Suprapubic skin (tissue), 4 donors: ENCODE measurements at regions not wholly inside any gene's neighbourhood (a gene's known extent, or its start where the extent isn't known, plus 50 kb on each side); places are given as distances from the start of the nearest gene placed in this dataset.

ENCODE experiments used
- DNase-seq, 2 donors: peaks; one replicate each; pipeline ENCODE4 v3.0.0-alpha.2; 2019; ENCODE audit warnings: low spot score in 2 of 2
- H3K27ac ChIP-seq: fragments of 200-600 bp; sonication (generic); one replicate; pipeline ENCODE4 v1.5.1; 2019
- H3K27me3 ChIP-seq: fragments of 200-600 bp; sonication (generic); one replicate; pipeline ENCODE4 v1.5.1; 2019
- H3K36me3 ChIP-seq: fragments of 200-600 bp; sonication (generic); one replicate; pipeline ENCODE4 v1.5.1; 2019
- H3K4me1 ChIP-seq: fragments of 200-600 bp; sonication (generic); one replicate; pipeline ENCODE4 v1.5.1; 2019
- H3K4me3 ChIP-seq: fragments of 200-600 bp; sonication (generic); one replicate; pipeline ENCODE4 v1.5.1; 2019; ENCODE audit warnings: mild to moderate bottlenecking
- H3K9me3 ChIP-seq: fragments of 200-600 bp; sonication (generic); one replicate; pipeline ENCODE4 v1.5.1; 2019
- EP300 ChIP-seq: sonication (generic); formaldehyde crosslinking; IDR thresholded peaks from one replicate; pipeline ENCODE4 v1.6.1; 2017; ENCODE audit warnings: antibody characterized with exemption
- POLR2A ChIP-seq, 2 donors: fragments of 450-650 bp; IDR thresholded peaks; one replicate each; pipeline ENCODE4 v1.6.1; 2017; ENCODE audit warnings: antibody characterized with exemption in 2 of 2, mild to moderate bottlenecking in 2 of 2, moderate library complexity in 2 of 2
- POLR2AphosphoS5 ChIP-seq, 3 donors: sonication (generic); formaldehyde crosslinking; IDR thresholded peaks; one replicate each; pipeline ENCODE4 v1.6.1; 2017; ENCODE audit warnings: antibody characterized with exemption in 3 of 3
- WGBS: methylation state at CpG from one replicate; pipeline ENCODE4 v1.1.5; 2018; 5-methylcytosine and 5-hydroxymethylcytosine counted together
- TF ChIP-seq, protein P1 (sequence below), 2 donors: fragments of 200-600 bp in 1 of 2; fragments of 450-650 bp in 1 of 2; sonication (generic) in 1 of 2; IDR thresholded peaks; one replicate each; pipeline ENCODE4 v1.5.1; 2016 to 2019; ENCODE audit warnings: antibody characterized with exemption in 2 of 2, mild to moderate bottlenecking in 1 of 2, moderate library complexity in 1 of 2

DNA sequence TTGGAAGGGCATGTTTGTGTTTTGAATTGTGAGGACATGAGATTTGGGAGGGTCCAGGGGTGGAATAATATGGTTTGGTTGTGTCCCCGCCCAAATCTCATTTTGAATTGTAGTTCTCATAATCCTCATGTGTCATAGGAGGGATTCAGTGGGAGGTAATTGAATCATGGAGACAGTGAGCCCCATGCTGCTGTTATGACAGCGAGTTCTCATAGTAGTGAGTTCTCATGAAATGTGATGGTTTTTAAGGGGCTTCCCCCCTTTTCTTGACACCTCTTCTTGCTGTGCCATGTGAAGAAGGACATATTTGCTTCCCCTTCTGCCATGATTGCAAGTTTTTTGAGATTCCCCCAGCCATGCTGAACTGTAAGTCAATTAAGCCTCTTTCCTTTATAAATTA is 260.0 kb downstream of the DUSP6 start:
- H3K9me3 ChIP-seq, result no peaks in the 10 kb centered on the region
- 97% methylated on average over 2 of the region's 2 CpGs for WGBS

DNA sequence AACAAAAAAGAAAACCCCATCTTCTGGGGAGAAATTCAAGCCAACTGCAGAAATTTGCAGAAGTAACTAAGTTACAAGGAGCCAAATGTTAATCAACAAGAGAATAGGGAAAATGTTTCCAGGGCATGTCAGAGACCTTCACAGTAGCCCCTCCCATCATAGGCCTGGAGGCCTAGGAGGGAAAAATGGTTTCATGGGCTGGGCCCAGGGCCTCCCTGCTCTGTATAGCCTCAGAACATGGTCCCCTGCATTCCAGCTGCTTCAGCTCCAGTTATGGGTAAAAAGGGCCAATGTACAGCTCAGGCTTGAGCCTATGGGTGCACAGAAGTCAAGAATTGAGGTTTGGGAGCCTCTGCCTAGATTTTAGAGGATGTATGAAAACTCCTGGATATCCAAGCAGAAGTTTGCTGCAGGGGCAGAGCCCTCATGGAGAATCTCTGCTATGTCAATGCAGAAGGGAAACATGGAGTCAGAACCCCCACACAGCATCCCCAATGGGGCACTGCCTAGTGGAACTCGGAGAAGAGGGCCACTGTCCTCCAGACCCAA is 260.9 kb downstream of the DUSP6 start:
- H3K27ac ChIP-seq, result no peak overlapping the region
- no peaks in the 10 kb centered on the region for H3K27me3 ChIP-seq
- no peak for DNase-seq
- H3K4me3 ChIP-seq, result no peak overlapping the region
- H3K4me1 ChIP-seq, result no peaks in the 10 kb centered on the region
- no peaks in the 10 kb centered on the region for H3K9me3 ChIP-seq
- H3K36me3 ChIP-seq, result no peaks in the 10 kb centered on the region
- no peak for TF ChIP-seq POLR2A (IDR thresholded peaks at IDR 0.05)
- no peak for TF ChIP-seq EP300
- TF ChIP-seq, protein P1, sequence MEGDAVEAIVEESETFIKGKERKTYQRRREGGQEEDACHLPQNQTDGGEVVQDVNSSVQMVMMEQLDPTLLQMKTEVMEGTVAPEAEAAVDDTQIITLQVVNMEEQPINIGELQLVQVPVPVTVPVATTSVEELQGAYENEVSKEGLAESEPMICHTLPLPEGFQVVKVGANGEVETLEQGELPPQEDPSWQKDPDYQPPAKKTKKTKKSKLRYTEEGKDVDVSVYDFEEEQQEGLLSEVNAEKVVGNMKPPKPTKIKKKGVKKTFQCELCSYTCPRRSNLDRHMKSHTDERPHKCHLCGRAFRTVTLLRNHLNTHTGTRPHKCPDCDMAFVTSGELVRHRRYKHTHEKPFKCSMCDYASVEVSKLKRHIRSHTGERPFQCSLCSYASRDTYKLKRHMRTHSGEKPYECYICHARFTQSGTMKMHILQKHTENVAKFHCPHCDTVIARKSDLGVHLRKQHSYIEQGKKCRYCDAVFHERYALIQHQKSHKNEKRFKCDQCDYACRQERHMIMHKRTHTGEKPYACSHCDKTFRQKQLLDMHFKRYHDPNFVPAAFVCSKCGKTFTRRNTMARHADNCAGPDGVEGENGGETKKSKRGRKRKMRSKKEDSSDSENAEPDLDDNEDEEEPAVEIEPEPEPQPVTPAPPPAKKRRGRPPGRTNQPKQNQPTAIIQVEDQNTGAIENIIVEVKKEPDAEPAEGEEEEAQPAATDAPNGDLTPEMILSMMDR (IDR thresholded peaks at IDR 0.05), result no peak
- no peak for TF ChIP-seq POLR2AphosphoS5 (IDR thresholded peaks at IDR 0.05)
- 83% methylated on average over 1 of the region's 1 CpG for WGBS

More for the DNA sequence above, 260.0 kb downstream of the DUSP6 start:
- Histone ChIP-seq H3K27me3 (no peaks in the 10 kb centered on the region), H3K4me1 (no peaks in the 10 kb centered on the region), H3K4me3 (no peak overlapping the region), H3K36me3 (no peaks in the 10 kb centered on the region), H3K27ac (no peak overlapping the region)
- DNase-seq, result no peak
- TF ChIP-seq EP300 (no peak), POLR2AphosphoS5 (IDR thresholded peaks at IDR 0.05) (no peak), POLR2A (IDR thresholded peaks at IDR 0.05) (no peak)
- TF ChIP-seq, protein P1 (IDR thresholded peaks at IDR 0.05), result no peak

DNA sequence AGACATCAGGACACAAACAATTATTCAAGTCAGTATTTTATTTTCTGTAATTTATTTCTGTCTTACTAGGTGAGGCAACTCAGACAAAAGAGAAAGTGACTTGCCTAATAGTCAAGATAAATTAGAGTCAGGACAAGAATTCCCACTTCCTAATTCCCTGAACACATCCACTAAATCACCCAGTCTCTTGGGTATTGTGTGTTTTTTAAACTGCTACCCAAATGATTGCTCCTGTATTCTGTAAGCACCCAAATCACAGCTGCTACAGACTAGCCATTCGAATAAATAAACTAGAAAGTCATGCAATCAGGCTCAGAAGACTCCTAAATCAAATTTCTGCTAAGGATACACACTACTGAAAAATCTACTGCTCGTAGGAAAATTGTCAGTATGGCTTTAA is 263.0 kb downstream of the DUSP6 start:
- Histone ChIP-seq H3K36me3 (no peaks in the 10 kb centered on the region), H3K9me3 (no peaks in the 10 kb centered on the region), H3K4me3 (no peak overlapping the region), H3K27ac (no peak overlapping the region), H3K27me3 (no peaks in the 10 kb centered on the region), H3K4me1 (no peaks in the 10 kb centered on the region)
- DNase-seq, result no peak
- TF ChIP-seq EP300 (no peak), POLR2A (IDR thresholded peaks at IDR 0.05) (no peak), POLR2AphosphoS5 (IDR thresholded peaks at IDR 0.05) (no peak)
- TF ChIP-seq, protein P1 (IDR thresholded peaks at IDR 0.05), result no peak
- WGBS, result 72% methylated on average over 2 of the region's 2 CpGs

DNA sequence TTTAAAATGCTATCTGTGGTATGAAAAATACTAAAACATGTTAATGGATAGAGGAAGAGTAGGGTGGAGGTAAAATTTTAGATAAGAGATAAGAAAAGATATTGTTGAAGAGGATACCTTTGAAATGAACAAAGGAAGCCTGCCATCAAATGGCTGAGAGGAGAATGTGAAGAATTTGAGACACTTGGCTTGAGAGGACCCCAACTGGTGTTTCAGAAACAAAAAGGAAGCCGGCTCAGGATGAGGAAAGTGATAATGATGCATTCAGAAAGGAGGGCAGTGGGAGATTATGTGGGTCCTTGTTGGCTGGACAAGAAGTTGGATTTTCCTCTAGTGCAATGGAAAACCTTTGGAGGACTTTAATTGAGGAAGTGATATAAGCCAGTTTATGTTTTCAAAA is 264.4 kb downstream of the DUSP6 start:
- no peak for DNase-seq
- Histone ChIP-seq H3K9me3 (no peaks in the 10 kb centered on the region), H3K4me3 (no peak overlapping the region), H3K27me3 (no peaks in the 10 kb centered on the region), H3K36me3 (no peaks in the 10 kb centered on the region), H3K4me1 (no peaks in the 10 kb centered on the region), H3K27ac (no peak overlapping the region)
- TF ChIP-seq POLR2AphosphoS5 (IDR thresholded peaks at IDR 0.05), result no peak
- no peak for TF ChIP-seq EP300
- TF ChIP-seq, protein P1 (IDR thresholded peaks at IDR 0.05), result no peak
- no peak for TF ChIP-seq POLR2A (IDR thresholded peaks at IDR 0.05)
- WGBS, result 75% methylated on average over 1 of the region's 1 CpG

DNA sequence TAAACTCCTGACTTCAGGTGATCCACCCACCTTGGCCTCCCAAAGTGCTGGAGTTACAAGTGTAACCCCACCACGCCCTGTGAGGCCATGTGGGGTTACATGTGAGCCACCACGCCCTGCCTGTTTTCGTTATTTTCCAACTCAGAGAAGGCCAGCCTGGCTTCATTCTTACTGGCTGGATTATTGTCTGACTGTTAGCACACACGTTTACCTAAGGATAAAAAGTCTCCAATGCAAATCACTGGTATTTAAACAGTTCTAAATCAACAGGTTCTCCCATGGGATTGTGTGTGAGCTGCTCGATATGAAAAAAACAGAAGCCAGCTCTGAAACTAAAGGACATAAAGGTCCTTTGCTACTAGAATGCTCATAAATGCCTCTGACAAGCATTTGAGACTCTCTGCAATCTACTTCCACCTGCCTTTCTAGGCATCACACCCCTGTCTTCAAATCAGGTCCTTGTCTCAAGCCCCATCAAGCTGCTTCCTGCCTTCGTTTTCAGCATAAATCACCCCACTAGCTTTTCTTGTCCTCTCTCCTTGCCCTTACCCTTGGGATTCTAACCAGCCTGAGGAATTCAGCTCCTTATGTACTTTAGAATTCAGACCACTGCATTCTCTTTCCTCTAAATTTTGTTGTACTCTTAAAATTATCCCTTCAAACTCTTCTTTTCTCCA is 265.0 kb downstream of the DUSP6 start:
- no peak overlapping the region for H3K4me3 ChIP-seq
- DNase-seq, result no peak
- H3K27ac ChIP-seq, result no peak overlapping the region
- TF ChIP-seq POLR2AphosphoS5 (IDR thresholded peaks at IDR 0.05) (no peak), EP300 (no peak), POLR2A (IDR thresholded peaks at IDR 0.05) (no peak)
- TF ChIP-seq, protein P1 (IDR thresholded peaks at IDR 0.05), result no peak
- no peaks in the 10 kb centered on the region for H3K4me1 ChIP-seq
- H3K36me3 ChIP-seq, result no peaks in the 10 kb centered on the region
- no peaks in the 10 kb centered on the region for H3K27me3 ChIP-seq
- H3K9me3 ChIP-seq, result no peaks in the 10 kb centered on the region
- WGBS, result 66% methylated on average over 6 of the region's 6 CpGs
